ENCODE measurements at regions not wholly inside any gene's neighbourhood (a gene's known extent, or its start where the extent isn't known, plus 50 kb on each side); places are given as distances from the start of the nearest gene placed in this dataset.

DNA sequence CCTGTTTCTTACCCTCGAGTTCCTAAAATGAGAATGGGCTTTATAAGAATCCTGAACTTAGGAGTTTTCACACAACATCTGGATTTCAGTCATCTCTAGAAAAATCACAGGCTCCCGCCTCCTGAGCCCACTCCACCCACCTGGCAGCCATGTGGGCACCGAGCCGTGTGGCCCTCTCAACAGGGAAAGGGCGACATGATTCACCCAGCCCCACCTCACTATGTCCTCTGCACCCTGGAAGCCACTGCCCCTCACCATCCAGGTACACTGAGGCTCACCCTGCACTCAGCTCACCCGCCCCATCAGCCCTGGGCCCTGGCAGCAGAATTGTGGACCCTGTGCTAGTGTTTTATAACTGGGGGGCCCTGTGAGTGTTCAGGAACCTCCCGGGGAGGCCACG, 101.5 kb downstream of the SHANK2 start:
- no peaks in the 10 kb centered on the region for H3K9me3 ChIP-seq (ENCODE audit: severe bottlenecking)
- H3K36me3 ChIP-seq = no peaks in the 10 kb centered on the region
- TF ChIP-seq, protein P1, sequence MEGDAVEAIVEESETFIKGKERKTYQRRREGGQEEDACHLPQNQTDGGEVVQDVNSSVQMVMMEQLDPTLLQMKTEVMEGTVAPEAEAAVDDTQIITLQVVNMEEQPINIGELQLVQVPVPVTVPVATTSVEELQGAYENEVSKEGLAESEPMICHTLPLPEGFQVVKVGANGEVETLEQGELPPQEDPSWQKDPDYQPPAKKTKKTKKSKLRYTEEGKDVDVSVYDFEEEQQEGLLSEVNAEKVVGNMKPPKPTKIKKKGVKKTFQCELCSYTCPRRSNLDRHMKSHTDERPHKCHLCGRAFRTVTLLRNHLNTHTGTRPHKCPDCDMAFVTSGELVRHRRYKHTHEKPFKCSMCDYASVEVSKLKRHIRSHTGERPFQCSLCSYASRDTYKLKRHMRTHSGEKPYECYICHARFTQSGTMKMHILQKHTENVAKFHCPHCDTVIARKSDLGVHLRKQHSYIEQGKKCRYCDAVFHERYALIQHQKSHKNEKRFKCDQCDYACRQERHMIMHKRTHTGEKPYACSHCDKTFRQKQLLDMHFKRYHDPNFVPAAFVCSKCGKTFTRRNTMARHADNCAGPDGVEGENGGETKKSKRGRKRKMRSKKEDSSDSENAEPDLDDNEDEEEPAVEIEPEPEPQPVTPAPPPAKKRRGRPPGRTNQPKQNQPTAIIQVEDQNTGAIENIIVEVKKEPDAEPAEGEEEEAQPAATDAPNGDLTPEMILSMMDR (IDR thresholded peaks at IDR 0.05; ENCODE audit: low read depth, low read length) = no peak
- H3K27ac ChIP-seq = no peak overlapping the region
- DNase-seq = no peak
- H3K27me3 ChIP-seq (ENCODE audit: insufficient read depth, low read depth, severe bottlenecking) = no peaks in the 10 kb centered on the region
- no peak overlapping the region for H3K4me3 ChIP-seq (ENCODE audit: low read depth, low read length)

DNA sequence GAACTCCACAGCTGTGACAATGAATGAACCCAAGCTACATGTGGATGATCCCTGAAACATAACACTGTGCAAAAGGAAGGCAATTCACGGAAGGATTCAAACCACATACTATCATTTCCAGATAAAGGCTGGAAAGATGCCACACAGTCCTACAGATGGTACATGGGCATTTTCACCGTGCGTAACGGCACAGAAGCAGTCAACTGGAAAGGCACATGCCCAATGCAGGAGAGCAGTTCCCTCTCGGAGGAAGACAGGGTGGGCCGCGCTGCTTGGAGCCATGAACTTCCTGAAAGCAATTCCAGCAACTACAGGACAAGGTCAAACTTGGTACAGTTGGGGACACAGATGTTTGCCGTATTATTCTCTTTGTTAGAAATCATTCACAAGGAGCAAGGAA, 103.7 kb downstream of the SHANK2 start:
- Histone ChIP-seq H3K27ac (no peak overlapping the region), H3K9me3 (ENCODE audit: severe bottlenecking) (no peaks in the 10 kb centered on the region), H3K4me3 (ENCODE audit: low read depth, low read length) (no peak overlapping the region), H3K36me3 (no peaks in the 10 kb centered on the region), H3K27me3 (ENCODE audit: insufficient read depth, low read depth, severe bottlenecking) (no peaks in the 10 kb centered on the region)
- TF ChIP-seq, protein P1 (IDR thresholded peaks at IDR 0.05; ENCODE audit: low read depth, low read length) = no peak
- DNase-seq = no peak

DNA sequence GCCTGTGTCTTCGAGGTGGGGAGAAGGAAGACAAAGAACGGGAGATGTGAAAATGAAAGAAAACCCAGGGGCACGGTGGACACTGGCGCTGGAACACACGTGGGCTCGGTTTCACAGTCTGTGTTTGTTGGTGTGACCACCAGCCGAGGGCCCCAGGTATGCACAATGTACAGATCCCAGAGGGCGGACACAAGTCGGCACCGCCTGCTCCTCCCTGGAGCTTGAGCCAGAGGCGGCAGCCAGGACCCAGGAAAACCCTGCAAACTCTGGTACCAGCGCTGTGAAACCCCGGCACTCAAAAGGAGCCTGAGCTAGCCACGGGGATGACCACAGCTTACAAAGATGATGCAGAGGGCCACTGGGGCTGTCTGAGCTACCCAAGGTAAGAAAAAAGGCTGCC, 105.0 kb downstream of the SHANK2 start:
- H3K9me3 ChIP-seq (ENCODE audit: severe bottlenecking) = no peaks in the 10 kb centered on the region
- H3K36me3 ChIP-seq = no peaks in the 10 kb centered on the region

DNA sequence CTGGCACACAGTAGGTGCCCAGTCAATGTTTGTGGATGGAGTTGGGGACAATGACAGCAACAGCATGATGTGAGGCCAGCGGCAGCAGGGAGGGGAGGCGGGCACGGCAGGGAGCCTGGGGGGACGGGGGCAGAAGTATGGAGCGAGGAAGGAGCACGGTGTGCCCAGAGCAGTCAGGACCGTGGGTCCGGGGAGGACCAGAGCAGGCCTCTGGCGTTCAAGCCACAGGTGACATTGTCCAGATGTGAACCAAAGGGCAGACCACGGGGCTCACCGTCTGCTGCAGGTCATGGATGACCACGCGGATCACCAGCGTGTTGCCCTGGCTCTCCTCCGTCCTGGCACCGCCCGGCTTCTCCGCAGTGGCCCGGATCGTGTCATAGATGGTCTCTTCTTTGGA, 105.5 kb downstream of the SHANK2 start:
- Histone ChIP-seq H3K36me3 (no peaks in the 10 kb centered on the region), H3K9me3 (ENCODE audit: severe bottlenecking) (no peaks in the 10 kb centered on the region), H3K27me3 (ENCODE audit: insufficient read depth, low read depth, severe bottlenecking) (no peaks in the 10 kb centered on the region), H3K4me3 (ENCODE audit: low read depth, low read length) (no peak overlapping the region), H3K27ac (no peak overlapping the region)
- DNase-seq = no peak
- TF ChIP-seq, protein P1 (IDR thresholded peaks at IDR 0.05; ENCODE audit: low read depth, low read length) = no peak

More for the DNA sequence above, 105.0 kb downstream of the SHANK2 start:
- DNase-seq = no peak
- H3K27ac ChIP-seq = no peak overlapping the region
- TF ChIP-seq, protein P1 (IDR thresholded peaks at IDR 0.05; ENCODE audit: low read depth, low read length) = no peak
- no peaks in the 10 kb centered on the region for H3K27me3 ChIP-seq (ENCODE audit: insufficient read depth, low read depth, severe bottlenecking)
- no peak overlapping the region for H3K4me3 ChIP-seq (ENCODE audit: low read depth, low read length)

DNA sequence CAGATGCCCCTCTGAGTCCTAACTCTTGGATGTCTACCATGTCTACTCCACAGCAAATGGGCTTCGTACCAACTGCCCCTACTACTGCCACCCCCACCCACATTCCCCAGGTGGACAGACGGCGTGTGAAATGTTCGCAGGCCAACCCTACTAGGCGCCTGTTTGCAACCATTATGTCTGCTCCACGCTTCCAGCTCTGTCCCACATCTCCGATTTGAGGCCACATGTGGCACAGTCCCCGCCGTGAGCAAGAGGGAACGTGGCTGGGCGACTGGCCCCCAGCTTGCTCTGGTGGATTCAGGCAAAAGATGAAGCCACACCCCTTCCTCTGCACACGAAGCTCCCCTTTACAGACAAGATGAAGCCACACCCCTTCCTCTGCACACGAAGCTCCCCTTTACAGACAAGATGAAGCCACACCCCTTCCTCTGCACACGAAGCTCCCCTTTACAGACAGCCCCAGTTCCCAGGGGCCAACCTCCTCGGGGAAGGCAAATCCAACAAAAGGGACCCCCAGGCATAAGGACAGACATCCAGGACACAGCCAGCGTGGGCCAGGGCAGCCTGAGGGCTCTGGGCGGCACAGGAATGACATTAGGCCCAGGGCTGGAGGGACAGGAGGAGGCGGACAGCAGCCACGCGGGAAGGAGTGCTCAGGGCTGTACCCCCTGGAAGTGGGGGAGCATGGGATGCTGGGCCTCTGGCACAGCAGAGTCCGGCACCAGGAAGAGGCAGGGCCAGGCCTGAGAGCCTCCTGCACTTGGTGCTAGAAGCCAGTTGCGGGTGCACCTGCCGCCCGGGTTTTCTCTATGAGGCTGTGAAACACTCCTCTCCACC, 106.2 kb downstream of the SHANK2 start:
- H3K27ac ChIP-seq = no peak overlapping the region
- no peak for DNase-seq
- TF ChIP-seq, protein P1 (IDR thresholded peaks at IDR 0.05; ENCODE audit: low read depth, low read length) = no peak
- H3K27me3 ChIP-seq (ENCODE audit: insufficient read depth, low read depth, severe bottlenecking) = no peaks in the 10 kb centered on the region
- no peak overlapping the region for H3K4me3 ChIP-seq (ENCODE audit: low read depth, low read length)
- no peaks in the 10 kb centered on the region for H3K36me3 ChIP-seq
- no peaks in the 10 kb centered on the region for H3K9me3 ChIP-seq (ENCODE audit: severe bottlenecking)

DNA sequence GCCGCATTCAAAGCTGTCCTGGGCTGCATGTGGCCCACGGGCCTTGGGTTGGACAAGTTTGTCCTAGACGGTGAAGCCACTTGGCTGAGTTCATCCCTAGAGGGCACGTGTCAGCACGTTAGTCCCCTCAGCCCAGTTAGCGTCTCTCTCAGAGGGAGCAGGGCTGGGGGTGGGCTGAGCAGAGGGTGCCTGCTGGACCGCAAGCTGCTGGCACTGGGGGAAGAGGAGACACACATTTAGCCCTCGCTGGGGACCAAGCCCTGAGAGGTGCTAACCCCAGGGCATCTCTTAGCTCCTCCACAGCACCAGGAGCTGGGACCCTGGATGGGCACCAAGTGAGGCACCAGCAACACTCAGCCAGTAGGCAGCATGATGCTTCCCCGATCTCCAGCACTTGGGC, 107.0 kb downstream of the SHANK2 start:
- H3K27me3 ChIP-seq (ENCODE audit: insufficient read depth, low read depth, severe bottlenecking) = no peaks in the 10 kb centered on the region
- H3K27ac ChIP-seq = no peak overlapping the region
- H3K4me3 ChIP-seq (ENCODE audit: low read depth, low read length) = no peak overlapping the region
- DNase-seq = no peak
- no peaks in the 10 kb centered on the region for H3K9me3 ChIP-seq (ENCODE audit: severe bottlenecking)
- H3K36me3 ChIP-seq = no peaks in the 10 kb centered on the region
- TF ChIP-seq, protein P1 (IDR thresholded peaks at IDR 0.05; ENCODE audit: low read depth, low read length) = no peak
